GM12875 (cell line): ENCODE measurements at regions not wholly inside any gene's neighbourhood (a gene's known extent, or its start where the extent isn't known, plus 50 kb on each side); places are given as distances from the start of the nearest gene placed in this dataset.
"Not testable (repeated sequence)": the region's sequence is repeated elsewhere in the genome, so short reads cannot be mapped to it uniquely, and the experiment has no call there.

Source experiments
- H3K4me3 ChIP-seq: one replicate; pipeline ENCODE4 v1.5.1; 2011; ENCODE audit warnings: low read depth, low read length, control low read depth
- TF ChIP-seq, protein P1 (sequence below): IDR thresholded peaks from 2 replicates; pipeline ENCODE4 v1.5.1; 2011; ENCODE audit warnings: low read depth, mild to moderate bottlenecking, control low read depth, inconsistent platforms, low read length, moderate library complexity, borderline replicate concordance; ENCODE audit not compliant: insufficient read depth

DNA sequence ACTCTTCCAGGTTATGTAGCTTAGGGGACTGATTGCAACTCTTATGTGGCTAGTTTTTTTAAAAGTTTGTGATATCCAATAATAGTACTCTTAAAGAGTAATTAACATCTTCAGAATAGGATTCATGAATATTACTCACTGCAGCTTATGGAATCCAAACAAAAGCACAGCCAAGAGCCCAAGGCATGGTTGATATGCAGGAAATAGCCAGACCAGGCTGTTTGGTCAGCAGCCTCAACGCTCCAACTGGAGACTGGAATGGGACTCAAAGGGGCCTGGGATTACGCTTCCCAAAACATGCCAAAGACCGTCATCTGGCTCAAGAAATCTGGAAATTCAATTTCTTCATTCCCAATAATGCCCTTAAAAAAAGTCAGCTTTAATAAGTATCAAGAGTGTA is 268.6 kb downstream of the SEC61B start:
- TF ChIP-seq, protein P1, sequence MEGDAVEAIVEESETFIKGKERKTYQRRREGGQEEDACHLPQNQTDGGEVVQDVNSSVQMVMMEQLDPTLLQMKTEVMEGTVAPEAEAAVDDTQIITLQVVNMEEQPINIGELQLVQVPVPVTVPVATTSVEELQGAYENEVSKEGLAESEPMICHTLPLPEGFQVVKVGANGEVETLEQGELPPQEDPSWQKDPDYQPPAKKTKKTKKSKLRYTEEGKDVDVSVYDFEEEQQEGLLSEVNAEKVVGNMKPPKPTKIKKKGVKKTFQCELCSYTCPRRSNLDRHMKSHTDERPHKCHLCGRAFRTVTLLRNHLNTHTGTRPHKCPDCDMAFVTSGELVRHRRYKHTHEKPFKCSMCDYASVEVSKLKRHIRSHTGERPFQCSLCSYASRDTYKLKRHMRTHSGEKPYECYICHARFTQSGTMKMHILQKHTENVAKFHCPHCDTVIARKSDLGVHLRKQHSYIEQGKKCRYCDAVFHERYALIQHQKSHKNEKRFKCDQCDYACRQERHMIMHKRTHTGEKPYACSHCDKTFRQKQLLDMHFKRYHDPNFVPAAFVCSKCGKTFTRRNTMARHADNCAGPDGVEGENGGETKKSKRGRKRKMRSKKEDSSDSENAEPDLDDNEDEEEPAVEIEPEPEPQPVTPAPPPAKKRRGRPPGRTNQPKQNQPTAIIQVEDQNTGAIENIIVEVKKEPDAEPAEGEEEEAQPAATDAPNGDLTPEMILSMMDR: no peak
- no peak overlapping the region for H3K4me3 ChIP-seq

DNA sequence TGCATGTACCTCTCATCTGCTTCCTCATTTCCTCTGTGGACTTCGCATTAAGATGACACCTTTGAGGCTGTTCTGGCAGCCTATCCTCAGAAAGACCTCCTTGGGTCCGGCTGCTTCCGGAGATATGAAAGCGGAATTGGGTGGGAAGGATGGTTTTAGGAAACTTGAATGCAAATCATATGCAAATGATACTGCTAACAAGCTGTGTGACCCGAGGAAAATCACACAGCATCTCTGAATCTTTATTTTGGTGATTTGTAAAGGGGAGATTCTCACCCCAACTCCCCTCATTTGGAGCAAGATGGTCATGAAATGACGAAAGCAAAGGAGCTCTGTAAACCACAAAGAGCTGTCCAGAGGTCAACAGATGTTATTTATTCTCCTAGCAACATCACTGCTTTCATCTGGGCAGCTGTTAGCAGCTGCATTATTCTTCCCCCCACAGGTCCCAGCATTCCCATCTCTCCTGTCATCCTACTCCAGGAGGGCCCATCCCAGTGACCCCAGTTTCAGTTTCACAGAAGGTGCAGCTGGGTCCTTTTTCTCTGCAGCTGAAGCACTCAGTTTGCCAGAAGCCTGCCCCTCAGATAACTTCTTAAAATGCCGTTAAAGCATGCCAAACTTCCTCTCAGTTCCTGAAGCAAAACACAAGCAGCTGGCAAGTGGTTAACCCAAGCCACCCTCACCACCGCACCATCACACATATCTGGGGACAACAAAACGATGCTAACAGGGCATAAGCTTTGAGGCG is 269.5 kb downstream of the SEC61B start:
- H3K4me3 ChIP-seq: no peak overlapping the region
- TF ChIP-seq, protein P1: no peak

DNA sequence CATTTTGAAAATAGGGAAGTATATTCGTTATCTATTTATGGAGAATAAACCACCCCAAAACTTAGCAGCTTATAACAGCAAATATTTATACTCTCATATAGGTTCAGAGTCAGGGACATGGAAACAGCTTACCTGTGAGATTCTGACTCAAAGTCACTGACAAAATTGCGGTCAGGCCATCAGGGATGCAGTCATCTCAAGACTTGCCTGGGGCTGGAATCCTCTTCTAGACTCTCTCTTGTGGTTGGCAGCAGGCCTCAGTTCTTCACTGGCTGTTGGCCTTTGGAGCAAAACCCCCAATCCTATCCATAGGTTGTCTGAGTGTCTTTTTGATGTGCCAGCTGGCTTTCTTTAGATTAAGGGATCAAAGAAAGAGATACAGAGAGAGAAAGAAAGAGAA is 275.6 kb downstream of the SEC61B start:
- TF ChIP-seq, protein P1: no peak
- no peak overlapping the region for H3K4me3 ChIP-seq

DNA sequence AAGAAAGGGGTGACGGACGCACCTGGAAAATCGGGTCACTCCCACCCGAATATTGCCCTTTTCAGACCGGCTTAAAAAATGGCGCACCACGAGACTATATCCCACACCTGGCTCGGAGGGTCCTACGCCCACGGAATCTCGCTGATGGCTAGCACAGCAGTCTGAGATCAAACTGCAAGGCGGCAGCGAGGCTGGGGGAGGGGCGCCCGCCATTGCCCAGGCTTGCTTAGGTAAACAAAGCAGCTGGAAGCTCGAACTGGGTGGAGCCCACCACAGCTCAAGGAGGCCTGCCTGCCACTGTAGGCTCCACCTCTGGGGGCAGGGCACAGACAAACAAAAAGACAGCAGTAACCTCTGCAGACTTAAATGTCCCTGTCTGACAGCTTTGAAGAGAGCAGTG is 276.9 kb downstream of the SEC61B start:
- H3K4me3 ChIP-seq: not testable (repeated sequence)

DNA sequence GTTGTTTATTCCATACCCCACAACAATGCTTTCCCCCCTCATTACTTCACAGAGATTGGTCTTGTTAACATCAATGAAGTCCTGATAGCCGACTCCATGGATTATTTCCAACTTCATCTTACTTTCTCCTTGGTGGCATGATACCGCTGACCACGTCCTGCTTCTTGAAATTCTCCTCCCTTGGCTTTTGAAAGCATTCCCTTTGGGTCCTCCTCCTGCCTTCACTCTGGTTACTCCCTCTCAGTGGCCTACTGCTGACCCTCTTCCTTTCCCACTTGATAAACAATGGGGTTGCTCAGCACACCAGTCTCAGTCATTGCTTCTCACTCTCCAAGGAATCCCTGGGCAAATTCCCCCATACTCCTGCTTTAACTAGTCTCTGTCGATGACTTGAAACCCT is 283.9 kb downstream of the SEC61B start:
- no peak overlapping the region for H3K4me3 ChIP-seq
- TF ChIP-seq, protein P1: no peak

DNA sequence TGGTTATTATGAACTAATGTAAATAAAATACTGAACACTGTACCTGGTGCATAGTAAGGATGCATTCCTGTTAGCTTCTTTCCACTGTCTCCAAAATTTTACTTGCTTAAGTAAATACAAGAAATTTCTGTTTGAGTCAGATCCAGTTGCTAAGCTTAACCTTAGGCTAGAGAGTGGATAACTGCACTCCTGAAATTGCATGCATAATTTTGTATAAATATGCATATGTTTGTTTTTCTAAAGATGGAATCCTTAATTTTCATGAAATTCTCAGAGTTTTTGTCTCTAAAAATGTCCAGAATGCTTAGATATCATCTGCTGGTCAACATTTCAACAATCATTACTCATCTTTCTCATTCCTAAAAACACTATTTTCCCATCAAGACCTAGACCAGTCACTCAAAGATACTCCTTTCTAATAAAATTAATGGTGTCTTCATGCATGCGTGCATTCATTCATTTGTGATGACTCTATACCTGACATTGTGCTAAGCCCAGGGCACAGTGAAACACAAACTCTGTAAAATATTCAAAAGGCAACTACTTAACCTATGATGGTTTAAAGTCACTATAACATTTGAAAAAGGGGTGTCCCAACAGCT is 284.8 kb downstream of the SEC61B start:
- TF ChIP-seq, protein P1: no peak
- no peak overlapping the region for H3K4me3 ChIP-seq

DNA sequence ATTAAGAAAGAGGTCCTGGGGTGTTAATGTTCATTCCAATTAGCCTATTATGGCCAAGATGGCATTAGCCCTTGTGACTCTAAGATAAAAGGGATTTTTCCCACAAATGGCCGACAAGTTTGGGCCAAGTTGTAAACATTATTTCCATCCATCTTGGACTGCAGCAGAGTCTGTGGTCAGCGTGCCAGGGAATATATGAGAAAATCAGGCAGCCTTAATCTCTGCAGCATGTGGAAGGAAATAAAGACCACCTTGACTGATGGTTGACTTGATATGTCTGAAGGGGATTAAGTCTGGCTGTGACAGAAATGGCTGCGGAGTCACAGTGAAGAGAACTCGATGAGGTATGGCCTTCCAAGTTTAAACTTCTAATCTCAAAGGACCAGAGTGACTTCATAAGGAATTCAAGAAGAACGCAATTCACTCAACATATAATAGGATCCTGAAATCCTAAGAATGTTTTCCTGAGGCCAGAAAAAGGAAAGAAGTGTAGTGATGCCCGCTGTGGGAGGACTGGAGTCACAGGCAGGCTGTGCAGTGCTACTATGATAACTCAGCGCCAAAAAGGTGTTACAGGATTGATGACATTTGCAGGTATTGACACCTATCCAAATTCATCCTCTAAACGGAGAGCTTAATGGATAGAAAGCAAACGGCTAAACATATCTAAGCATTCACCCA is 287.1 kb downstream of the SEC61B start:
- TF ChIP-seq, protein P1: no peak
- H3K4me3 ChIP-seq: no peak overlapping the region
